Spinal cord (tissue), 9 donors: ENCODE measurements at regions not wholly inside any gene's neighbourhood (a gene's known extent, or its start where the extent isn't known, plus 50 kb on each side); places are given as distances from the start of the nearest gene placed in this dataset.

ENCODE experiments used
- DNase-seq, 6 donors: peaks; one replicate each; pipeline versions ENCODE4 v3.0.0 to v3.0.0-alpha.2; 2013 to 2015; ENCODE audit warnings: low spot score in 6 of 6, low read depth in 4 of 6
- H3K27ac ChIP-seq: one replicate; pipeline ENCODE4 v1.5.1; 2013; ENCODE audit warnings: low read depth, low read length, control low read depth
- H3K27me3 ChIP-seq: one replicate; pipeline ENCODE4 v1.6.1; 2013; ENCODE audit warnings: low read length; ENCODE audit not compliant: control insufficient read depth, insufficient read depth
- H3K36me3 ChIP-seq: one replicate; pipeline ENCODE4 v1.6.1; 2013; ENCODE audit warnings: low read length; ENCODE audit not compliant: control insufficient read depth, insufficient read depth
- H3K4me1 ChIP-seq: one replicate; pipeline ENCODE4 v1.6.1; 2013; ENCODE audit warnings: low read length; ENCODE audit not compliant: control insufficient read depth, insufficient read depth
- H3K4me3 ChIP-seq: one replicate; pipeline ENCODE4 v1.5.1; 2013; ENCODE audit warnings: low read depth, low read length, control low read depth
- H3K9me3 ChIP-seq: one replicate; pipeline ENCODE4 v1.6.1; 2013; ENCODE audit warnings: low read length; ENCODE audit not compliant: control insufficient read depth, insufficient read depth
- WGBS: methylation state at CpG from one replicate; pipeline ENCODE4 v1.1.5; 2013; ENCODE audit warnings: missing lambda C conversion rate; ENCODE audit not compliant: insufficient coverage; 5-methylcytosine and 5-hydroxymethylcytosine counted together
- donor health status: healthy.

- Histone ChIP-seq H3K36me3 (no peaks in the 10 kb centered on the region), H3K4me3 (no peak overlapping the region), H3K27ac (no peak overlapping the region), H3K9me3 (no peaks in the 10 kb centered on the region), H3K4me1 (no peaks in the 10 kb centered on the region), H3K27me3 (no peaks in the 10 kb centered on the region)
- DNase-seq = no peak
These were observed 50.9 kb upstream of the A1CF start for GRCh38 chr10:50936335-50936734.

GRCh38 chr10:50937230-50937907 lies 51.9 kb upstream of the A1CF start:
- no peaks in the 10 kb centered on the region for H3K36me3 ChIP-seq
- no peaks in the 10 kb centered on the region for H3K27me3 ChIP-seq
- WGBS = no CpG with 5 or more reads among the region's 4 CpGs
- H3K4me1 ChIP-seq = no peaks in the 10 kb centered on the region
- no peak overlapping the region for H3K4me3 ChIP-seq
- no peaks in the 10 kb centered on the region for H3K9me3 ChIP-seq
- no peak overlapping the region for H3K27ac ChIP-seq
- peak in 5 of 6 donors; percentile 6 to 74 (median 13) for DNase-seq

DNA sequence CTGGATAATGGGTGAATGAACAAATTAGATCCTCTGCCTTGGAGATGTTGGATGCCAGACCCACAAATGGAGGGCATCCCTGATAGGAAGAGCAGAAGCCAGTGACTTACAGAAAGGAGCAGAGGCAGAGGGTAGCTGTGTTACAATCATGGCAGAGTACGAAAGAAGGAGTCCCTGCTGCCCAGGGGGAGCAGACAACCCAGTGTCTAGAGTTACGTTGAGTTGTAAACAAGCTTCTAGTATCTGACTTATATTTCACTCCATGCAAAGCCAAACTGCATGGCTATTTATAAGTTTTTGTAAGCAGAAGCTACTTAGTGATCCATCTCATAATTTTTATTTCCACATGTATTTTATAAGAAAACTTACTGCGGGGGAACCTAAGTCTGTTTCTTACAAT lies 56.2 kb upstream of the A1CF start:
- H3K9me3 ChIP-seq = no peaks in the 10 kb centered on the region
- H3K4me1 ChIP-seq = no peaks in the 10 kb centered on the region
- H3K36me3 ChIP-seq = no peaks in the 10 kb centered on the region
- no peaks in the 10 kb centered on the region for H3K27me3 ChIP-seq
- 89% methylated on average over 1 of the region's 3 CpGs for WGBS
- H3K27ac ChIP-seq = no peak overlapping the region
- no peak for DNase-seq
- H3K4me3 ChIP-seq = no peak overlapping the region

DNA sequence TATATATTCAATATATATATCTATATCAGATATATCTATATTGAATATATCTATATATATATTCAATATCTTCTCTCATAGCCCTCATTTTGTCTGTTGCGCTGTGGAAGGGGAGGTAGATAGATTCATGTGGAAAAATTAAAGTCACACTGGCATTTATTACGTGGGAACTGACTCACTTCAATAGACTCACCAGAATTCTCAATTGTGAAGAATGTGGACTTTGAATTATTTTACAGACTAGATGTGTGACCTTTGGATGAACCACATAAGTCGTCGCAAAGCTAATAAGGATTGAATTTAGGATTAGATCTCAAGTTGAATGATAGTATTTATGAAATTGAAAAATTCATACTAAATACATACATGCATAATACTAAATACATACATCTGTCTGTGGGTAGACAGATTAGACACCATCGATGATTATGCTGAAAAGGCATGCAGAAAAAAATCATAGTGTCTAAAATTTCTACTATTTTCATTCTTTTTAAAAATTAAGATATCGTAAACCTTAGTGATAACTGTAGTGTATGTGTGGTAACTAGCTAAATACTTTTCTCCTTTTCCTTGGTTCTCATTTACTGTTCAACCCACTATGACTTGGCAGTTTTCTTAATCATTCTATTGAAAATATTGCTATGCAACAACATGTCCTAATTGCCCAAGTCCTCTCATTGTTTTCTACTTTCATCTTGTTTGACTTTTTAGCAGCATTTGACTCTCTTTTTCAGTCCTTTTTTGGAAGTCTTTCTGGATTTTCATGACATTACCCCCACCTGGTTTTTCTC lies 61.8 kb upstream of the A1CF start:
- Histone ChIP-seq H3K27ac (no peak overlapping the region), H3K27me3 (no peaks in the 10 kb centered on the region), H3K4me1 (no peaks in the 10 kb centered on the region), H3K9me3 (no peaks in the 10 kb centered on the region), H3K36me3 (no peaks in the 10 kb centered on the region), H3K4me3 (no peak overlapping the region)
- no peak for DNase-seq
- WGBS = no CpG with 5 or more reads among the region's 6 CpGs

DNA sequence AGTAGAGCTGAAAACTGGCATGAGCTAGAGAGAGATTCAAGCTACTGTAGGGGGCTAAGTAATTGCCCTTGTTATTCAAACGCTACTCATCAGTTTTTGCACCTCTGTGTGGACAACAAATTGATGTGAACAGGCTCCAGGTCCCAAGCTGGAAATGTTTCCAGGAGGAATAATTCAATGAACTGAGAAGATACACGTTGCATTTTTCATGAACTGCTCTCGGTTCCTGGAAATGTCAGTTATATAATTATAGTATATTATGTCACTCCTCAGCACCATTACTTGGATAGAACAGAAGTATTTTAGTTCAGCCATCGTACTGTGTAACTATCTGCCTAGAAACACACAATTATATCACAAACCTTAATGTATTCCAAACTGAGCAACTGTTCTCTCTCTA lies 65.9 kb upstream of the A1CF start:
- H3K4me3 ChIP-seq = no peak overlapping the region
- no peaks in the 10 kb centered on the region for H3K4me1 ChIP-seq
- H3K36me3 ChIP-seq = no peaks in the 10 kb centered on the region
- no peak overlapping the region for H3K27ac ChIP-seq
- 45% methylated on average over 2 of the region's 4 CpGs for WGBS
- H3K9me3 ChIP-seq = no peaks in the 10 kb centered on the region
- DNase-seq = peak in 2 of 6 donors; percentile 1 to 64
- H3K27me3 ChIP-seq = no peaks in the 10 kb centered on the region

DNA sequence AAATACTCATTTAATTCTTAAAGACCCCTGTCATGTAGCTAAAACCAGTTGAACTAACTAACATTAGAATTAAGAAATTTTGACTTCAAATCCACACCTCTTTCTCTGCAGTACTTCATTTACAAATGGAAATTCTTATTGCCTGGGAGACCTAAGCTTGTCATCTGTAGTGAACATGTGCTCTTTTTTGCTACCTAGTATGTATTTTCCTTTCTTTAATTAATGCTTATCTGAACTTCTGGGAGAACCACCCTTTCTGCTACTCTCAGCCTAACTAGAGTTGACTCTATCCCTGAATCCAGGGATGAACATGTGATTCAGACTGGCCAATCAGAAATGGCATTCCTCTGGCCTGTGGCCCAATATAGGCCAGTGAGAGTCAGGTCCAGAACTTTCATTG lies 75.9 kb upstream of the A1CF start:
- H3K27ac ChIP-seq = no peak overlapping the region
- H3K4me1 ChIP-seq = no peaks in the 10 kb centered on the region
- H3K9me3 ChIP-seq = no peaks in the 10 kb centered on the region
- no peaks in the 10 kb centered on the region for H3K27me3 ChIP-seq
- H3K36me3 ChIP-seq = no peaks in the 10 kb centered on the region
- DNase-seq = no peak
- H3K4me3 ChIP-seq = no peak overlapping the region

DNA sequence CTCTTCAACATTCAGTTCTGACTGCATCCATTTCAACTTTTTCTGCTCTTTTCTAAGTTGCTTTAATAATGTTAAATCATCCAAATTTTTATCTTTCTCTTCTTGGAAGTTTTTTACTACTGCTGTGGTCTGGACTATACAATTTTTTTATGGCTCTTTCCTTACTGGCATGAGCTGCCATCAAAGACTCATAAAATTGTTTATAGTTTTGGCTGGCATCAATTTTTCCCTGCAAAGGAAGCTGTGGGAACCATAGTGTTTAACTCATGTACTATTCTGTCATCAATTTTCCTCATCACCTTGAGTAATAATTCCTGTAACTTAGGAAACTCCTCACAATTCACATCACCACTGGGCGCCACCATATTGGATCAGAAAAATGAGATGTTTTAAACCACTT lies 77.6 kb upstream of the A1CF start:
- no peaks in the 10 kb centered on the region for H3K9me3 ChIP-seq
- H3K4me1 ChIP-seq = no peaks in the 10 kb centered on the region
- H3K4me3 ChIP-seq = no peak overlapping the region
- H3K27ac ChIP-seq = no peak overlapping the region
- H3K36me3 ChIP-seq = no peaks in the 10 kb centered on the region
- H3K27me3 ChIP-seq = no peaks in the 10 kb centered on the region
- DNase-seq = no peak
- no CpG with 5 or more reads among the region's 1 CpG for WGBS

DNA sequence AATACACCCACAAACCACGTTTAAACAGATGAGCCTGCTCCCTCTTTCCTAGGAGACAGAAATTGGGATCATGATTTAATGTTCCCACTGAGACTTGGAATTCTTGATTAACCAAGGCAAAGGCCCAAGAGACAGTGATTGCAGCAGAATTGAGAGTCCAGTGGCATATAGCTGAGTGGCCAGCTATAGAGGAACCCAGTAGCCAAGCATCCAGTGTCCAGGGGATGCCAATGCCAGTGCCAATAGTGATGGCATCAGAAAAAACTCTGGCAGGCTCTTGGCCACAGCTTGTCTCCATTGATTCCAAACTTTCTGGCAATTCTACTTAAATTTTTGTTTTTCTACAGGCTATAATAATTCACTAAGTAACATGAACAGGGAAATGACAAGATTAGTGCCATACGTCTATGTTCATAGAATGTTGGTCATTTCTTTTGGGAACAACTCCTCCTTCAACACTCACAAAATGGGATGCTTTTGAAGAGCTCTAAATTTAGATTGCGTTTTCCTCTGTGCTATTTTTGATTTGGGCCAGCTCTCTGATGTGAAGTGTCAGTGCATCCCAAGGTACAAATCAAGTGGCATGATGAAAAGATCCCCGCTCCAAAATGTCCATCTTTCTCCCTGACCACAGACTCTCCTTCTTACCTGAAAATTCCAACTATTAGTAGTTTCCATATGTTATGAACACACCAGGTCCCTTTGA lies 83.1 kb upstream of the A1CF start:
- H3K4me3 ChIP-seq = no peak overlapping the region
- H3K9me3 ChIP-seq = no peaks in the 10 kb centered on the region
- H3K27ac ChIP-seq = no peak overlapping the region
- H3K36me3 ChIP-seq = no peaks in the 10 kb centered on the region
- no peaks in the 10 kb centered on the region for H3K27me3 ChIP-seq
- DNase-seq = no peak
- WGBS = no CpG with 5 or more reads among the region's 4 CpGs
- H3K4me1 ChIP-seq = no peaks in the 10 kb centered on the region

DNA sequence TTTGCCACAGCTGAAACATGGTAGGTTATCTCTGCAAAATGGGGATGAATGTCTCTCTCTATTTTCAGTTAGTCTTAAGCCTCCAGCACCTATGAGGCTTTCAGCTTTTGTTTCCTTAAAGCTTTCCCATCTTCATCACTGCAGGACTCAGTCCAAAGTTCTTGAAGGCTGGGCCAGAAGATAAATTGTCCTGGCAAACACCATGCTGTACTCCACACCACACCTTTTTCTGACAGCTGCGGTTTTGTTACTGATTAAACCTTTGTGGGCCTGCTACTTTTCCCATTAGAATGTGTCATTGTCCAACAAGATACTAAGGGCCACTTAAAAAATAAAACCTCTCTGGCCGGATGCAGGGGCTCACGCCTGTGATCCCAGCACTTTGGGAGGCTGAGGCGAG lies 87.2 kb upstream of the A1CF start:
- no peak for DNase-seq
- no peak overlapping the region for H3K27ac ChIP-seq
- H3K9me3 ChIP-seq = no peaks in the 10 kb centered on the region
- no peaks in the 10 kb centered on the region for H3K27me3 ChIP-seq
- H3K4me1 ChIP-seq = no peaks in the 10 kb centered on the region
- no peaks in the 10 kb centered on the region for H3K36me3 ChIP-seq
- no peak overlapping the region for H3K4me3 ChIP-seq
- WGBS = 100% methylated on average over 1 of the region's 4 CpGs

- Histone ChIP-seq H3K4me1 (no peaks in the 10 kb centered on the region), H3K9me3 (no peaks in the 10 kb centered on the region), H3K36me3 (no peaks in the 10 kb centered on the region), H3K27ac (no peak overlapping the region), H3K27me3 (no peaks in the 10 kb centered on the region), H3K4me3 (no peak overlapping the region)
- no peak for DNase-seq
These were observed 92.9 kb upstream of the PRKG1 start for GRCh38 chr10:50981385-50981784.
